ENCODE measurements at regions not wholly inside any gene's neighbourhood (a gene's known extent, or its start where the extent isn't known, plus 50 kb on each side); places are given as distances from the start of the nearest gene placed in this dataset.
A peak's percentile ranks its signal among the peaks of the same experiment; 100 is the strongest.
"Not testable (repeated sequence)": the region's sequence is repeated elsewhere in the genome, so short reads cannot be mapped to it uniquely, and the experiment has no call there.

DNA sequence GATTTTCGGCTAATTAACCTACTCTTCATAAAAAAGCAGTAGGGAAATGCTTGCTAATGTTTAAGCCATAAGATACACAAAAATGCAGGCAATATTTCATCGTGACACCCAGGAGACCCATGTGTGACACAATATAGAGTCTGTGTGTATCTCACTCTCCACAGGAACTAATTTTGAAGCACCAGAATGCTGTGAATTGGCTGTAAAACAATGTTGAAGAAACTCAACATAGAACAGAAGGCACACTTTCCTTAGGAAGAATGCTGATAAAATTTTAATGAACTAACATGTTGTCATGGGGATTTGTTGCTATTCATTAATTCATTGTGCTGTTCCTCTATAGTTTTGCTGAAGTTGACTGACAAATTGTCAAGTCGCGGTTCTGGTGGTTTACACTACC lies 249.4 kb upstream of the TFAP2D start:
- DNase-seq (ENCODE audit: low read depth in 2 of 2): no peak

DNA sequence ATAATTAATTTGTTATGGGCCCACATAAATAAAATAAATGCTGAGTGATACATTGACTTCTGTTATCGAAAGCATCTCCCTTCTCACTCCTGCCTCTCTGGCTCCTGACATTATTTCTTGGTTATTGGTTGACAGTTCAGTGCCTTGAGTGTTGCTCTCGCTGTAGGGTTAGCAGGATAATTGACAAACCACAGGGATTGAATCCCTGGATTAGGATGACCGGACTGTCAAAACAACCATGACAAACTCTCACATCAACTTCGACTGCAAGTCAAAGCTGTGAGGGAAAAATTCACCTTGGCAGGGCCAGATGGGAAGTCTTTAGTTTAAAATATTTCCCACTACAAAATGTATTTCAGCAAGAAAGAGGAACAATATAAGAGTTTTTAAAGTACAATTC lies 245.4 kb upstream of the TFAP2D start:
- no peak for DNase-seq (ENCODE audit: low read depth in 2 of 2)

GRCh38 chr6:50471041-50471440 lies 242.3 kb upstream of the TFAP2D start:
- DNase-seq (ENCODE audit: low read depth in 2 of 2): no peak

GRCh38 chr6:50510361-50510760 lies 203.0 kb upstream of the TFAP2D start:
- no peak for DNase-seq (ENCODE audit: low read depth in 2 of 2)

DNA sequence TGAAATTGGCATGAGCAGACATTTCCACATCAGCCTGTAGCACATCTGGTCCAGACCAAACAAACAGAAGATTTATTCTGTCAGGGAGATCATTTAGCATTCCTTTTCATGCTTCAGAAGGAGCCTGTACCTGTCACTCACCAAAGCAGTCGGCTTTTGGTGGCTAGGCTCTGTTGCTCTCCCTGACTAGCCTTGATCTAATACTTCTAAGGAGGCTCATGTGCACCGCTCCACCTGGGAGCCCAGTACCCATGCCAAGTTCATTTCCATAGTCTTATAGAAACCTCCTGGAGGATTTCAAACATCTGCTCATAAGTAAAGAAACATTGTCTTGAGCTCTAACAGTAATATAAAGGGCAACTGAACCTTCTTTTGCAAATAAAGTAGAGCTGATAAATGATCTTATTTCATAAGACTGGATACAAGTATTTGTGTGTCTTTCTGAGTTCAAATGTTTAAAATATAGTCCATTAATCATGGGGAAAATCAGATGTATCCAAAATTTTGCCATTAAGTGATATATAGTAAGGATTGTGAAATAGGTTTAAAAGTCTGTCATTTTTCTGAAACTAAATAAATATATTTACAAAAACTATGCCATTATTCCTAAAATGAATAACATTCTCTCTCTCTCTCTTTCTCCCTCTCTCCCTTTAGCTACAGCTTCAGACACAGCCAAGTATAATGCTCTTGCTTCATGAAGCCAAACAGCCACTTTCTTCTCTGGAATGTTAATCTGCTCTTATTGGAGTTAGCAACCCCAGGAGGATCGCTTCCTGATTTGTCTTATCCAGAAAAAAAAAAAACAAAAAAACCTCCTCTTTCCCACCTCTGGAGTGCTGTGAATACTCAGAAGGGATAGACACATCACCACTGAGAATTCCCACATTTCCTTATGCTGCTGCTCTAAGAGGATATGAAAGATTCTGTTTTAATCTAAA lies 192.7 kb upstream of the TFAP2D start:
- no peak for DNase-seq (ENCODE audit: low read depth in 2 of 2)

DNA sequence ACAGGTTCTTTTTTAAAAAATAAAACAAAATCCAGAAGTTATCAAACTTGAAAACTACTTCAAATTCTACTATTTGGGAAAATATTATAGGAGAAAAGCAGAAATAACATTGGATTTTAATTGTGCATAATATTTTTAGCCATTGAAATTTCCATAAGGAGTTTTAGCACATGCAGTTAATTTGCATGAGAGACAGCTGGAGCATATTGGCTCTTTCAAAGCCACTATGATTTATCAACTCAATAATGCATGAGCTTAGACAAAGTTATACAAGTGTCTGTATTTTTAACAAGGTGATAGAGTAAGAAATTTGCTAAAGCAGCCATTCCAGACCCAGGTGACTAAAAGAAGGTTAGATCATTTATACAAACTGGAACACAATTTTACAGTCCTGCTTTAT lies 189.0 kb upstream of the TFAP2D start:
- no peak for DNase-seq (ENCODE audit: low read depth in 2 of 2)

DNA sequence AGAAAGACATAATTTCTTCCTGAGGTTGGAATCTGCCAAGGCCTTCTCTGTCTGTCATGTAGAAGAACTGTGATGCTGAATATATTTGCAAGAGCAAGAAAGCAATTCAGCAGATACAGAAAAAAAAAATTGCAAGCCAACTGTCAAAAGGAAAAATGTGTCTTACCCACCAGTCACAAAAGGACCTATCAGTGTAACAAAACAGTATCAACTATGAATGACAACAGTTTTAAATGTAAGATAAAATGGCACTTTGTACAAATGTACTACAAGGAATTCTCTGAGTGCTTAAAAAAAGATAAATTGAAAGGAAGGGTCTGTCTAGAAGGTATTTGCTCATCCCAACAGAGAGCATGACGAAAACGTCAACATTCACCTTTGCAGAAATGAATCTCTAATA lies 185.3 kb upstream of the TFAP2D start:
- DNase-seq (ENCODE audit: low read depth in 2 of 2): no peak

GRCh38 chr6:50539447-50539846 lies 173.9 kb upstream of the TFAP2D start:
- DNase-seq (ENCODE audit: low read depth in 2 of 2): no peak

GRCh38 chr6:50541941-50542340 lies 171.4 kb upstream of the TFAP2D start:
- DNase-seq (ENCODE audit: low read depth in 2 of 2): no peak

DNA sequence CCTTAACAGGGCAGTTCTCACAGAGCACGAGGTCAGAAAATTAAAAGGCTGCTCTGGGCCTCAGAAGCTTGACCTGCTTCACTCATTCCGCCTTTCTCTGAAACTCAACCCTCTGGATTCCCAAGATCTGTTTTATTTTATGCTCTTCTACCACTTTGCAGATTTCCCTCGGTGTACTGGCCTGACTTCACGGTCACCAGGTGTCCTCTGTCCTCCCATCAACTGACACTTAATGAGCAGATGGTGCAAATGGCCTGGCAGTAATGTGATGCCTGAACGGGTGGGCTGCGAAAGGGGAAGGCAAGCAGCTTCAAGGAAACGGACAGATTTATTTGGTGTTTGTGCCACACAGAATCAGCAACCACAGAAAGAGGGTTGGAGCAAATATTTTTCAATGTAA lies 169.7 kb upstream of the TFAP2D start:
- no peak for DNase-seq (ENCODE audit: low read depth in 2 of 2)

DNA sequence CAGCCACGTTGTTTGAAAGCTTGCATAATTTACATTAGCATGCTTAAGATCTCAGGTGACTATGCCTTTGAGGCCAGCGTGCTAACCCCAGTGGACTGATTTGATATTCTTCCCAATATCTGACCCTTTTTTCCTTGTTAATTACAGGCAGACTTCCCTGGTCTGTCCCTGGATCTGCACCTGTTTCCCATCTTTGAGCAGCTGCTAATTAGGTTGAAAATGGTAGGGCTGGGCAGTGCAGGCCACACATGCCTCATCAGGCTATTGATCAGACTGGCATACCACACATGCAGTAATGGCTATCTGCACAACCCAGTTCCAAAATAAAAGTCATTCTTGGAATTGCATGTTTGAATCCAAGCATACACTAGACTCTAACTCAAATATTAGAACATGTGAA lies 164.3 kb upstream of the TFAP2D start:
- DNase-seq (ENCODE audit: low read depth in 2 of 2): no peak

- DNase-seq (ENCODE audit: low read depth in 2 of 2): no peak
These were observed 163.9 kb upstream of the TFAP2D start for GRCh38 chr6:50549475-50549874.

- DNase-seq (ENCODE audit: low read depth in 2 of 2): no peak
These were observed 157.3 kb upstream of the TFAP2D start for GRCh38 chr6:50555982-50556381.

- DNase-seq (ENCODE audit: low read depth in 2 of 2): no peak
These were observed 148.3 kb upstream of the TFAP2D start for GRCh38 chr6:50565004-50565403.

DNA sequence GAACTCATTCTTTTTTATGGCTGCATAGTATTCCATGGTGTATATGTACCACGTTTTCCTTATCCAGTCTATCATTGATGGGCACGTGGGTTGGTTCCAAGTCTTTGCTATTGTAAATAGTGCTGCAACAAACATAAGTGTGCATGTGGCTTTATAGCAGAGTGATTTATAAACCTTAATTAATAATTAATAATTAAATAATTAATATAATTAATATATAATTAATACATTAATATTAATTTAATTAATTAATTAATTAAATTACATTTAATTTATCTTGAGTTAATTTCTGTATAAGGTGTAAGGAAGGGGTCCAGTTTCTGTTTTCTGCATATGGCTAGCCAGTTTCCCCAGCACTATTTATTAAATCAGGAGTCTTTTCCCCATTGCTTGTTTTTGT lies 142.1 kb upstream of the TFAP2D start:
- DNase-seq (ENCODE audit: low read depth in 2 of 2): not testable (repeated sequence)

DNA sequence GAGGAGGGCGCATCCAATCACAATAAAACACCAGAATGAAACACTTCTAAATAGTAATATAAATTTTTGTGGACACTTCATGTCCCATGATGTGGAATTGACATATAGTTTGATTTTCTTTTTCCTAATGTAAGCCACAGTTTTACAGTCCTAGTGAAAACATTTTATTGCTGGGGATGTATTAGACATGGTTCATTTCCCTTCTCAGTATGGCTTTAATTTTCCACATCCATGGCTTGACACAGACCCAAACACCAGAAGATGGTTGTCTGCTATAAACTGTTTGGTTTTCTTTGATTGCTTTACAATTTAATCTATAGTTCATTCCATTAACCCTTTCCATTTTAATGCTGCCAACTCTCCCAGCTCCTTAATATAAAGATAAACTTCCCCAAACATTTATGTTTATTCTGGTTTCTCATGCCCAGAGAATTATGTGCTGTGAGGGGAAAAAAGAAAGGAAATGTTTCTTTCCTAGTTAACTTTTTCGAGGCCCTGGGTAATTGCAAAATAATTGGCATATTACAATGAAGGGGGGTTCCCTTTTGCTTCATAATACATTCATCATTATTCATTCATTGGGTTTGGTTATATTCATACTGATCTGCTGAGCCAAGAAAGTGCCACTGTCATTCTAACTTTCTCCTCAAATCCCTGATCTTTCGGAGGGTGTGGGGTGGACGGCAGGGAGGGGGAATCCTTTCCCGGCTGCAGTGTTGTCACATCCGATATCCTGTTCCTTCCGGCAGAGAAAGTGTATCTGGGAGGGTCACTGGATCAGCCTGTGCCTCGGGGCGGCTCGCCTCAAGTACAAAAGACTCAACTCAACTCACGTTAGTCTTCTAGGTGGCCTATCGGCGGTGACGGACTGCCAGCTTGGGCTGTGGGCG lies 127.6 kb upstream of the TFAP2D start:
- DNase-seq (ENCODE audit: low read depth in 2 of 2): no peak

DNA sequence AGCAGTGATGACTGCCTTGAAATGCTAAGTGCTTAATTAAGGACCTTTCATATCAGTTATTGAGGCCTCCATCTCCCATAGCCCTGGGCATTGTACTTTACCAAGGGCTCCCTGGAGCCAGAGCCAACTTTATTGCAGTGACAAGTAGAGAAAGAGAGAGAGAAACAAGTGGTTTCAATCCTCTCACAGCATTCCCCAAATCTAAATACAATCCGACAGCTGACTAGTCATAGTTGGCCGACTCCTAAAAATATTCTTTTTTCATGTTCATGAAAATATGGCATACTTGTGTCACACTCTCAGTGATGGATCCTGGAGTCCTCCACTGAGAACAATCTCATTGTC lies 127.0 kb upstream of the TFAP2D start:
- DNase-seq (ENCODE audit: low read depth in 2 of 2): no peak

DNA sequence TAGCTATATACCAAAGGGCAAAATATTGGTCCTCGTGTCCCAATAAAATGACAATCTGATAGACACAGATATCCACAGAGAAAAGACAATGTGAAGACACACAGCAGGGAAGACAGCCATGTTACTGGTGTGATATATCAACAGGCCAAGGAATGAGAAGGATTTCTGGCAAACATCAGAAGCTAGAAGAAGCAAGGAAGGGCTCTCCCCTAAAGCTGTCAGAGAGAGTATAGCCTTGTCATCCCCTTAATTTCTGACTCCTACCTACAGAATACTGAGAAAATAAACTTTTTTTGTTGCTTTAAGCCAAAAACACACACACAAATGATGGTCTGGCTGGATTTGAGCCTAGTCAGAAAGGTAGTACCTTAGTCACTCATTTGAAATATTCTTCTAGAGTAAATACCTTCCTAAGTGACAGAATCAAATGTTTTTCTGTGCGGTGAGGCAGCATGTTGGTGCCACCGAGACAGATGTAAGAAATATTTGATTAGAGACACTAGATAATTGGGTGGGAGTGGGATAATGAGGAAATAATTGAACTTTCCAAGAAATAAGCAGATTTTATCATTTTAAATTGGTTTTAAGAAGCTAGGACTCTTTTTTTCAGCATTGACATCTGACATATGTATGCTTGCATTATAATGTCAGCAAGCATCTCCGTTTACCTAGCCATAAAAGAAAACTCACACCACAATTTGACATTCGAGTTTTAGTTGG lies 123.4 kb upstream of the TFAP2D start:
- DNase-seq (ENCODE audit: low read depth in 2 of 2): no peak

DNA sequence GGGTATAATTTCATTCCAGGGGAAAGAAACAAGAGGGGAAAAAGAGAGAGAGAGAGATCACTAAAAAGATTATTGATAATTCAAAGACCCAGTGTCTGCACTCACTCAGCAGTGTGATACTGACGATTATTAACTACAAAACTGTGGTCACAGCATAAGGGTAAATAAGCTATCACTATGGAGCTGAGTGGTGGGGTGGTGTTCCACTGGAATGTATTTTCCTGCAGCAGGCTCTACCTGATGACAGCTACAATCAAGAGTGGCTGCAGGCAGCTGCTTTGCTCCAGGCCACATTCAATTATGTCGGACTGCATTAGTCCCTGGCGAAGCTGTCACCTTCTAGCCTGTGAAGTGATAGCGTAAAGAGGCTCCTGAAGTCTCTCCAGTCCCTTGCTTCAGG lies 122.2 kb upstream of the TFAP2D start:
- DNase-seq (ENCODE audit: low read depth in 2 of 2): no peak

GRCh38 chr6:50600280-50600679 lies 113.0 kb upstream of the TFAP2D start:
- no peak for DNase-seq (ENCODE audit: low read depth in 2 of 2)

DNA sequence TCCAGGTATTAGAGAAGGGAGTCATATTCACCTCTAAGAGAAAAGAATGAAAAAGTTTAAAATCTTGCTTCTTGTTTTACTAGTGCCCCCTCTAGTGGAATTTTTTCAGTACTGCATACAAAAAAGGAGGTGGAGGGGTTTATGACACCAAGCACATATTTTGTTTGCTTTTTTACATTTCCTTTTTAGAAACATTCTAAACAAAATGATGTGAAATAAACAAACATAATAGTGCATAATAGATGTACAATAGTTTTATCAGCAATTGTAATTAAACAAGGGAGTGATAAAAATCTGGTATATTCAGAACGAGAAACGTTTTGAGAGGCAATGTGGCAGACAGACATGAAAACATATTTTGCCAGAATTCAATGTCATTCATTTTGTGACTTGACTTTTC lies 111.0 kb upstream of the TFAP2D start:
- DNase-seq (ENCODE audit: low read depth in 2 of 2): peak; percentile 14

DNA sequence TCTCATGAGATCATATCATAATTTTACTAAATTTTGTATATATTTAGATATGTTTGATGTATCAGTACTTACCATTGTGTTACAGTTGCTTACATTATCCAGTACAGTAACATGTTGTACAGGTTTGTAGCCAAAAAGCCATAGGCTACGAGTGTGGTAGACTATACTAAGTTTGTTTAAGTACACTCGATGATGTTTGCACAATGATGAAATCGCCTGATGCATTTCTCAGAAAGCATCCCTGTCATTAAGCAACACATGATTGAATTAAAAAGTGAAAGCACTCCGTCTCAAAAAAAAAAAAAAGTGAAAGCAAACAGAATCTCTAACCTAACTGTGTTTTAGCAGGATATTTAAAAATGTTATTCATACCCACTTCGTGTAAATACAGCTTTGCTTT lies 104.9 kb upstream of the TFAP2D start:
- no peak for DNase-seq (ENCODE audit: low read depth in 2 of 2)
